HG02840 (cell line): ENCODE measurements at regions not wholly inside any gene's neighbourhood (a gene's known extent, or its start where the extent isn't known, plus 50 kb on each side); places are given as distances from the start of the nearest gene placed in this dataset.
"Not testable (repeated sequence)": the region's sequence is repeated elsewhere in the genome, so short reads cannot be mapped to it uniquely, and the experiment has no call there.

Experiments
- ATAC-seq: cut with Tn5 transposase; IDR thresholded peaks from one replicate; pipeline ENCODE4 v1.9.1; 2021; ENCODE audit warnings: mild to moderate bottlenecking, moderate library complexity, moderate number of reproducible peaks; ENCODE audit not compliant: unreplicated experiment, low FRiP score

DNA sequence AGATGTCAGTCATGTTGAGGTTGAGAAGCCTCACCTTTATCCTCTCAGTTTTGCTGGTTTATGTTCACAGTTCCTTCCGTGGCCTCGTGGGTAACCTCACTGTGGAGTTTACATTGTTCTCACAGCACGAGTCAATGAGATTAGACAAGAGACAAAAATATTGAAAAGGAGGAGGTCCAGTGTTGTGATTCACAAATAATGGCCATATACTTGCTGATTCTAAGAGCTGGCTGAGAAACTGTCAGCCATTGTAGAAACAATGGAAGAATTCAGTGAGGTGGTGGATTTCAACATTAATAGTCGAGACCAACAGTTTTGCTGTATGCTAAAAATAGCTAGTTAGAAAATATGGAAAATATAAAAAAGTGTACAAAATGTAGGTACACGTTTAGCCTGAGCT lies 176.4 kb upstream of the WSCD1 start:
- ATAC-seq, result no peak

DNA sequence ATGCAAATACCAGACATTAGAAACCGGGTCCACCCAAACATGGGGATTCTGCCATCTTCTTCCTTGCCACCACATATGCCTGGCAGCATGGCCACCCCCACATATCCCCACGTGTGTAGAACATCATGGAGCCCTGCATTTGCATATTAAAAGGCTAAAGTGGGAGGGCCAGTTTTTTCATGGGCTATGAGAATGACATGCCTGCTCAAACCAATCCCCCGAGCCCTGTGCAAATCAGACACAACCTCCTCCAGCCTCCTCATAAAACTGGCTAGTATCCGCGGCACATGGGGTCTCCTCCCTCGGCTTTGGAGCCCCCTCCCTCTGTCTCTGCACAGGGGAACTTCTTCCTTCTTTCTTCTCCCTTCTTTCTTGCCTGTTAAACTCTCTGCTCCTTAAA lies 174.9 kb upstream of the WSCD1 start:
- ATAC-seq, result no peak

DNA sequence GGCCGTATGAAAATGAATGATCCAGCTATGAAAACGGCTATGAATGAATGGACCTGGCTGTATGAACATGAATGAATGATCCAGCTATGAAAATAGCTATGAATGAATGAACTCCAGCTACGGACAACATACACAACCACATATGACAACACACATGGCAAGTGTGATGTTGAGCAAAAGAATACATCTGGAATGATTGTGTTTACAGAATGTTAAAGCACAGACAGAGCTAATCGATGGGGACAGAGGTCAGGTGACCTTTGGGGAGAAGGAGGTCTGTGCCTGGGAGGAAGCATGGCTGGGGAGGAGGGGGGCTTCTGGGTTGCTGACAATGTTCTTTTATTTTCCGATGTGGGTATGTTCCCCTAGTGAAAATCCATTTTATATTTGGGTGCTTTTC lies 174.0 kb upstream of the WSCD1 start:
- ATAC-seq, result no peak

- no peak for ATAC-seq
Observed at GRCh38 chr17:5897275-5897911, 172.8 kb upstream of the WSCD1 start.

DNA sequence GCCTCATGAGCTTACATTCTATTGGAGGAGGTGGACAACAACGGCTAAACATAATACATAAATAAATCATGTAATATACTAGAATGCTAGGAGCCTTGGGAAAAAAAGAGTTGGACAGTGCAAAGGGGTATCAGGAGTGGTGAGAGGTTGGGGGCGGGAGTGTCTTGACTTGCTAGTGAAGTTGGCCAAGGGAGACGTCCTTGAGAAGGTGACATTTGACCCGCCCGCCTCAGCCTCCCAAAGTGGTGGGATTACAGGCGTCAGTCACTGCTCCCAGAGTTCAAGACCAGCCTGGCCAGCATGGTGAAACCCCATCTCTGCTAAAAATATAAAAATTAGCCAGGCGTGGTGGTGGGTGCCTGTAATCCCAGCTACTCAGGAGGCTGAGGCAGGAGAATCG lies 172.2 kb upstream of the WSCD1 start:
- not testable (repeated sequence) for ATAC-seq

DNA sequence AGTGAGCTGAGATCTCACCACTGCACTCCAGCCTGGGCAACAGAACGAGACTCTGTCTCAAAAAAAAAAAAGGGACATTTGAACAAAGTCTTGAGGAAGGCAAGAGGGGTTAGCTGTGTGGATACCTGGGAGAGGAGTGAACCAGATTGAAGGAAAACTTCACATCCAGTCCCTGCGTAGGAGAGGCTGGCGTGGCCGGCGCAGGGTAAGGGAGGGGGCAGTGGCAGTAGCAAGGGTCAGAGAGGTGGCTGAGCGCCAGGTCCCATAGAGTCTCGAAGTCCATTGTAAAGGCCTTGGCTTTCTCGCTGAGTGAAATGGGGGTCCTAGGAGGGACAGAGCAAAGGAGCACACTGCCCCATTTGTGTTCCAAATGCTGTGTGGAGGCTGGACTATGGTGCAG lies 171.8 kb upstream of the WSCD1 start:
- no peak for ATAC-seq

DNA sequence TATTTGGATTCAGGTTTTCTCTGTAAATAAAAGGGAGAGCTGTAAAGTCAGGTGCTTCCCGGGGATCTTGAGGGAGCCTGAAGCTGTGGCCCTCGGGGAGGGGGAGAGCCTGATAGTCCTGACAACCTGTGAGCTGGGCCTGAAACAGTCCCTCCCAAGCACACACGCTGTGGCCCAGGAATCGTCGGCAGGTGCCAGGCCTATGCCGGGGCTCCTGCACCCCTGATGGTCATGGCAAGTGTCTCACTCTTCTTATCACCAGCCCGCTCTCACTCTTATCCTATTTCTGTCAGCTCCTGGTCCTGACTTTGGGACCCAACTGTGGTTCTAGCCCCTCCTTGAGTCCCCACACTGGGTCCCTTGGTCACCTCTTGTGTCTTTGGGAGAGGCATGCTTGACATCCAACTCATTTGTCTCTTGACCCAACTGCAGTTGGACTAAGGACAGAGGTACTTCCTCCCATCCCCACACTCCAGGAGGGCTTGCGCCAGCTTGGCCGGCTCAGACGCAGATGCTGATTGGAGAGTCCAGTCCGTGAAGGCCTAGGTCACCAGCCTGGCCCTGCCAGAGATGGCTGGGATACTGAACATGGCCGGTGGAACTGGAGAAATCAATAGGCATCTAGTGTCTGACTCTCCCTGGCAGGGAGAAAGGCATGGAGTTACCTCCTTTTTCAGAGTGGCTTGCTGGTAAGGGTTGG lies 170.5 kb upstream of the WSCD1 start:
- no peak for ATAC-seq

DNA sequence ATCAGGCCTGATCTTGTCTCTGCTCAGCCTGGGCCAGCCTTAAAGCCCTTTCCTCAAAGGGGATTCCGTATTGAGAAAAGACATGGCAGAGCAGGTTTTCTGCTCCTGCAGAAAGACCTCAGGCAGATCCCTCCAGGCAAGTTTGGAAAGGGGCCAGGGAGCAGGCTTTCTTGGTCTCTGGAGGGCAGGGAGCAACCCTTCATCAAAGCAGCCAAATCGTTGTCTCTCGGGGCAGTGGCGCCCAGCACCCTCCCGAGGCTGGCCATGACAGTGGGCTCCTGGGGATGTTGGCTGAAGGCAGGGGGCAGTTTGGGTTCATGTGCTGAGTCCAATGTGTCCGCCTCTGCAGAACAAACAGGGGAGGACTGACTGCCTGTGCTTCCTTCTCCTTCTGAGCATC lies 168.4 kb upstream of the WSCD1 start:
- no peak for ATAC-seq

DNA sequence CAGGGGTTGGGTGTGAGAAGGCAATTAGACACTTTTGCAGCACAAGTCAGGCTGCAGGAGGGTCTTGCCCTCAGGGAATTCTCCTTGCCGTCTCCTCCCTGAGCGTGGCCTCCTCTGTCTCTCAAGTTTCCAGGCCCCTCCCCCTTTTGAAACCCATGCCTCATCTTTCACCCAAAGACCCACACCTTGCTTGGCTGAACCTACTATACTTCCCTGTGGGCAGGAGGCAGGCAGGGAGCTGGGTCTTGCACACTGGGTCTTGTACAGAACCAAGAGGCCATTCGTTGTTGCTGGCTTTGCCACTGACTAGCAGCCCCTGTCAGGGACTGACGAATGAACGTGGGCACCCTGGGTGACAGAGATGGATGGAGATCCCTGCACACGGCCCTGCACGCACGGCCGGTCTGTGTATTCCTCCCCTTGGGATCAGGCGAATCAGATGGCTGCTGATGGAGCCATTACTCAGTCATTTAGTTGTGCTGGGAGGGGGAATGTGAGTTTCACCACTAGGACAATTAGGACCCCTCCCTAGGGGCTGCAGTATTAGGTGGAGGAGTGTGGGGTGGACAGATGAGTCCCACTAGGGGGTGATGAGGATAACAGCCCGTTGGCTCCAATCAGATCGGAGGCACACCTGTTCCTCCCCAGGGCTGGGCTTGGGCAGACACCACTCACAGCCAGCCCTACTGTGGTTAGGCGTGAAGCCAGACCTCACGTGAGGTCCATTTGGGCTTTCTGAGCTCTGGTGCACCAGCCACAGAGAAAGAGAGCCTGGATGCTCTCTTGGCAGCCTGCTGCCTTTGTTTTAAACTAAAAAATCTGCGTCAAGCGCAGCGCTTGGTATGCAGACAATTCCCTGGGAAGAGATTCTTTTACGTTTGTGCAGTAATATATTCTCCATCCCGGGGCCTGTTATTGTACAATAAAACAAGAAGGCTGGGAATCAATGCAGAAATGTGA lies 167.7 kb upstream of the WSCD1 start:
- ATAC-seq, result no peak

DNA sequence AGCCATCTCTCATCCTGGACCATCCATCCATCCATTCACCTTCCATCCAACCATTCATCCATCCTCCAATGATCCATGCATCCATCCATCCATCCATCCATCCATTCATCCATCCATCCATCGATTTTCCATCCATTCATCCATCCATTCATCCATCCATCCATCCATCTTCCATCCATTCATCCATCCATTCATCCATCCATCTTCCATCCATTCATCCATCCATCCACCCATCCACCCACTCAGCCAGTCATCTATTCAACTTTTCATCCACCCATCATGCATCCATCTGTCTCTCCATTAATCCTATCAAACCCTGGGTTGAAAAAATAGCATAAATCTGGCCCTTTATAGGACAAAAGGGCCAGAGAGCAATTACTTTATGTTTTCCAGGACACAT lies 158.3 kb upstream of the WSCD1 start:
- ATAC-seq, result no peak

- ATAC-seq, result no peak
Observed at GRCh38 chr17:5913032-5913531, 157.1 kb upstream of the WSCD1 start.

DNA sequence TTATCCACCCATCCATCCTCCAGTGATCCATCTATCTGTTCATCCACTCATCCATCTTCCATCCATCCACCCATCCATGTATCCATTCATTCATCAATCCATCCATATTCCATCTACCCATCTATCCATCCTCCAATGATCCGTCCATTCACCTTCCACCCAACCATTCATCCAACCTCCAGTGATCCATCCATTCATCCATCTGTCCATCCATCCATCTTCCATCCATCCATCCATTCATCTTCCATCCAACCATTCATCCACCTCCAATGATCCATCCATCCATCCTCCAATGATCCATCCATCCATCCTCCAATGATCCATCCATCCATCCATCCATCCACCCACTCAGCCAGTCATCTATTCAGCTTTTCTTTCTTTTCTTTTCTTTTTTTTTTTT lies 156.5 kb upstream of the WSCD1 start:
- ATAC-seq, result no peak

DNA sequence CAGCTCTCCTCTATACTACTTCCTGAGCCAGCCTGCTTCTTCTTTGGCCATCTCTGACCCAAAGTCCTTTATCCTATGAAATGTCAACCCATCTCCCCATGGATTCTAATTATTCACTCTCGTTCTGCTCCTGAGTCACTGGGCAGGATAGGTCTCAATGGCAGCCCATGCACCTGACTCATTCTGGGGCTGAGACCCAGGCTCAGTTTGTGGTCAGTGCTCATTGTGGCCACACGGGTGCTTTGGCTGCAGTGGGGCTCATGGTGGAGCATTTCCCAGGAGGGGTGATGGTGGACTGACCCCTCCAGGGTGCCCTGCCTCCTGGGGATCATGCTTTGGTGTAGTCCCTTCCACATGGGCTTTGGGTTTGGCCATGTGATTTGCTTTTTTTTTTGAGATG lies 154.8 kb upstream of the WSCD1 start:
- no peak for ATAC-seq

DNA sequence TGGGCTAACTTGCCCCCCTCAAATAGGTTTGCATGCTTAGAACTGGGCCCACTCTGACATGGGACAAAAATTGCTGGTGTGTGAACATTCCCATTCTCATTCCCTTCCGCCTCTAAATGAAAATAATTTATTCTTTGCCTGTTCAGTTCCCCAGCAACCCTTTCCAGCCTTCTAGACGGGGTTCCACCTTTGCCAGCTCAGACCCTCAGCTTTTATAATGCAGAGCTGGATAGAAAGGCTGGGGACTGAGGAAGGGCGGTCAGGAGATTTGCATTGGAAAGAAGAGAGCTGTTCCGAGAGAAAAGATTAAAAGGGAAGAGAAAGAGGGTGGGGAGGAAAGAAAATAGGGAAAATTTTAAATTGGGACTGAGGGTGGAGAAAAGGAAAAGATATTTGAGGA lies 151.1 kb upstream of the WSCD1 start:
- no peak for ATAC-seq

DNA sequence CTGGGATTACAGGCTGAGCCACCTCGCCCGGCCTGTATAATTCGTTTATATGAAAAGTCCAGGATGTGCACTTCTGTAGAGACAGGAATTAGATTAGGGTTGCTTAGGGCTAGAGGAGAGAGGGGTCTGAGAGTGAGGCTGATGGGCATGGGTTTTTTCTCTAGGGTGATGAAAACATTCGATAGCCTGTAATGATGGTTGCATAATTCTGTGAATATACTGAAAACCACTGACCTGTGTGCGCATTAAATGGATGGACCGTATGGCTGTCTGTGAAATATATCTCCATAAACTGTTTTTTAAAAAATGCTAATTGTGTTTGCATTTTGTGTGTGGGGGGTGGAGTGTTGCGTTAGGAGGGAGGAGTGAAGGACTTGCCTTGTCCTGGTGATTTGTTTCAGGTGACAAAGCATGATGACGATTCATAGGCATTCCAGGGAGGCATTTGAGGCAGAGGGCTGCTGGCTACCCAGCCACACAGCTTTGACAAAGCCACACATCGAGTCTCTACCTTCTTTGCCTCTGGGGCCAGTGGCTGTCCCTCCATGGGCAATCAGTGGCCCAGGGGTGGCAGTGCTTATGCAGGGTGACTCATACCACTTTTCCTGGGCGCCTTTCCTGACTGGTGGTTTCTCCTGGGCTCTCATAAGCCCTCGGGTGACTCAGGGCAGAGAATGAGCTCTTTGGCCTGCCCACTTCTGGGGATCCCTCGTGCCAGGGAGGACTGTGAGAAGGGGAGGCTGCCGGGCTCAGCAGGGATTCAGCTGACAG lies 148.5 kb upstream of the WSCD1 start:
- no peak for ATAC-seq

- no peak for ATAC-seq
Observed at GRCh38 chr17:5922476-5922875, 147.7 kb upstream of the WSCD1 start.

- no peak for ATAC-seq
Observed at GRCh38 chr17:5929721-5930120, 140.5 kb upstream of the WSCD1 start.

DNA sequence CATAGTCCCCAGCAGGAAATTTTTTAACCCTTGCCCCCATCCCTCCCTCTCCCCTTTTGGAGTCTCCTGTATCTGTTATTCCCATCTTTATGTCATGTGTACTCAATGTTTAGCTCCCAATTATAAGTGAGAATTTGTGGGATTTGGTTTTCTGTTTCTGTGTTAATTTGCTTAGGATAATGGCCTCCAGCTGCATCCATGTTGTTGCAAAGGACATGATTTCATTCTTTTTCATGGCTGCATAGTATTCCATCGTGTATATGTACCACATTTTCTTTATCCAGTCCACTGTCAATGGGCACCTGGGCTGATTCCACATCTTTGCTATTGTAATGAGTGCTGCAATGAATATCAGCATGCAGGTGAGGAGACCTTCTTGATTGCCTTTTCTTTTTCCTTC lies 139.6 kb upstream of the WSCD1 start:
- not testable (repeated sequence) for ATAC-seq

GRCh38 chr17:5931616-5932015 lies 138.6 kb upstream of the WSCD1 start:
- no peak for ATAC-seq

GRCh38 chr17:5933430-5933829 lies 136.7 kb upstream of the WSCD1 start:
- no peak for ATAC-seq
